ENCODE measurements at regions not wholly inside any gene's neighbourhood (a gene's known extent, or its start where the extent isn't known, plus 50 kb on each side); places are given as distances from the start of the nearest gene placed in this dataset.

DNA sequence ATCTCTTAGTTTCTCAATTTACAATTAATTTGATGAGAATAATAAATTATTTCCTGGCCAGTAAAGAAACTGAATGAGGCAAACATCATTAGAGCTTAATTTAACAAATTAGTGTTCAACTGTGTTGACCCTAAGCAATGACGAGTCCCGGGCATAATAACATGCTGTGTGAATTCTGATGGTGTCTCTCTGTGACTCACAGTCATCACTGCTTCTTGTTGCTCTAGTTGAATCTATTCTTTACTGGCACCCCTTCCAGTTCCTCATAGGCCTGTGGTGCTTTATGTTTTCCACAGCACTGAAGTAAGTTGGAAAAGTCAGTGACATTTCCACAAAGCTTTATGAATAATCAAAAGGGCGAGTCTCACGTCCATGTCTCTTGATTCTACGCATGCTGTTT is 57.7 kb upstream of the SLC7A11 start:
- no peak for DNase-seq

DNA sequence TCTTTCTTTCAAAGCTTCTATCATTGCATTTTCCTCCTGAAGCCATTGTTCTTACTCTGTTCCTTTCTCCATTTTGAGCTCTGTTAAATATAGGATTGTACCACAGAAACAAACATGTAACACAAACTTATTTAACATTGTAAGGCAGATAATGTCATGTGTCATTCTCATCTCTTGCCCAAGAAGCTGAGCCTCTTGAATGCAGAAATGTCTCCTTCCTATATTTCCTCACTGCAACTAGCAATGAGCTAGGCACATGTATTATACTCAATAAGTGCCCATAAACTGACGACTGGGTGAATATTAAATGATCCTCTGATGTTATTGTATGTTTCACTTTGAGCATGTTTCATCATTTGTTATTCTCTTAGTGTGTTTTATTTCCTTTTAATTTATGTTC is 56.7 kb upstream of the SLC7A11 start:
- no peak for DNase-seq

DNA sequence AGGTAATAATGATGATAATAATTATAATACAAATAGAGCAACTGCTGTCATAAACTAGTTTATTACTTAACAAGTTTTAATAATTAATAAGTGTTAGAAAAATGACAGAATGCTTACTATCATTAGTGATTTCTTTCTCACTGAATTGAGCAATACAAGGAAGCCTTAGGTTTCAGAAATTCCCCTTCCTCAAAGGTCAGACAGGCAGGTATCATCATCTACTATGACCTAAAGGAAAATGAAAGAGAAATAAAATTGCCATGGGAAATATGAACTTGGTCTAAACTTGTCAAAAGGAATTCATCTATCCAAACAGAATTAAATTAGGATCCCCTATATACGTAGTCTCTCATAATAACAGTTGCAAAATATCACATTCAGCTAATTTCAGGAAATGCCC is 56.3 kb upstream of the SLC7A11 start:
- no peak for DNase-seq

GRCh38 chr4:138297743-138298405 is 55.7 kb upstream of the SLC7A11 start:
- no peak for DNase-seq

GRCh38 chr4:138292321-138292720 is 50.2 kb upstream of the SLC7A11 start:
- no peak for DNase-seq
